HPDE6-E6E7 (cell line): ENCODE measurements at regions not wholly inside any gene's neighbourhood (a gene's known extent, or its start where the extent isn't known, plus 50 kb on each side); places are given as distances from the start of the nearest gene placed in this dataset.
A peak's percentile ranks its signal among the peaks of the same experiment; 100 is the strongest.
"Not testable (repeated sequence)": the region's sequence is repeated elsewhere in the genome, so short reads cannot be mapped to it uniquely, and the experiment has no call there.

Experiments used
- DNase-seq: peaks from one replicate; pipeline ENCODE4 v3.0.0; 2011; ENCODE audit warnings: missing footprints; ENCODE audit errors: extremely low spot score

DNA sequence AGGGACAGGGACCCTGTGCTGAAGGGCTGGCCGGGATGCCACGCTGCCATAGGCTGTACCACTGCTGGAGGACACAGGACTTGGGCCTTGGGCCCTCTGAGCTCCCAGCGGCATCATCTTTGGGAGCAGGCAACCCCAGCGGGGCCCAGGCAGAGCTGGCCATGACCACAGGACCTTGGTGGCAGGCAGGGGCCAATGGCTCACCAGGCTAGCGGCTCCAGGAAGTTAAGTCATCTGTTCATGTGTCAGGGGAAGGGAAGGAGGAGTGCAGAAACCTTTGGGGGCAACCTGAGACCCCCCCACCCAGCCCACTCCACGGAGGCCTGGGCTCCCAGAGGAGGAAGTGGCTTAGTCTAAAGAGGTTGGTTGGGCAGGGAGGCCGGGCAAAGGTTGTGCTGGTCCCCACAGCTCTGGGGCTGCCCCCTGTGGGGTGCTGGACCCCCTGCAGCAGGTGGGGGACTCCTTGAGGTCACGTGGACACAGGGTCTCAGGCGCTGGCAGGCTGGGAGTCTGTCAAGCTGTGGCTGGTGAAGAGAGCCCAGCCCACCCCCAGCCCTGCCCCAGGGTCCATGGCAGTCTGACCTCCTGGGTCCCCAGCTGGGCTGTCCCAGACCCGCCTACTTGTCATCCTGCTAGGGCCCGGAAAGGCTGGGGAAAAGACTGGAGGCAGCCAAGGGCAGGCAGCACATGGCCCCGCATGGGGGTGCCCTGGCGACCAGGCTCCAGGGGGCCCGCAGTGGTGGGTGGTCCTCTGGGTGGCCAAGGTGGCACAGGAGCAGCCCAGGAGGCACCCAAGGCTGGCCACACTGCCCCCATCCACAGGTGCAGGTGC lies 184.3 kb downstream of the IGLL1 start:
- no peak for DNase-seq

DNA sequence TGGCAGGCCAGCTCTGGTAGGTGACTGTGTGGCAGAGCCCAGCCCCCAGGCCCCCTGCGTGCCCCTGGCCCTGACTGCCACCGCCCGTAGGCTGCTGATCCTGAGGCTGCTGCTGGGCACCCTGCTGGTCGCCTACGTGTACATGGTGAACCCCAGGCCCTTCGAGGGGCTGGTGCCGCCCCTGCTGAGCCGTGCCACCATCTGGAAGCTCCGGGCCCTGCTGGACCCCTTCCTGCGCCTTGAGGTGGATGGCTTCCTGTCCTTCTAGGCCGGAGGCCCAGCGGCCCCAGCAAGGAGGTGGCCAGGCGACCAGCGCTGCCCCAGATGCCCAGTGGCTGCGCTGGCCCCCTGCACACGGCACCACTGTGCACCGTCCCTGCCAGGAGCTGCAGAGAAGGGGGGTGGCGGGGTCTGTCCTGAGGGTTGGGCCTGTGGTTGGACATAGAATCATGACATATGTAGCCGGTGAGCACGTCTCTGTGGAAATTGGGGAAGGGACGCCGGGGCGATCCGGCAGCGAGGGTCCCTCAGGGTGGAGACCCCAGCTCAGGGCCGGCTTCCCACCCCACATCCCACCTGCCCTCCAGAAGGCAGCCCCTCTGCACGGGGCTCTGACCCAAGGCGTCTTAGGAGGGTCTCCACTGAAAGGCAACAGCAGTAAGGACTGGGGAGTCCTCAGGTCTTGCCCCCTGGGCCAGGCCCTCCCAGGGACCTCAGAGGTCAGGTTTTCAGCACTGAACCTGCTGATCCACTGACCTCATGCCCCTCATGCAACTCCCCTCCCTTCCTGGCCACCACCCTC lies 185.4 kb downstream of the IGLL1 start:
- DNase-seq: no peak

DNA sequence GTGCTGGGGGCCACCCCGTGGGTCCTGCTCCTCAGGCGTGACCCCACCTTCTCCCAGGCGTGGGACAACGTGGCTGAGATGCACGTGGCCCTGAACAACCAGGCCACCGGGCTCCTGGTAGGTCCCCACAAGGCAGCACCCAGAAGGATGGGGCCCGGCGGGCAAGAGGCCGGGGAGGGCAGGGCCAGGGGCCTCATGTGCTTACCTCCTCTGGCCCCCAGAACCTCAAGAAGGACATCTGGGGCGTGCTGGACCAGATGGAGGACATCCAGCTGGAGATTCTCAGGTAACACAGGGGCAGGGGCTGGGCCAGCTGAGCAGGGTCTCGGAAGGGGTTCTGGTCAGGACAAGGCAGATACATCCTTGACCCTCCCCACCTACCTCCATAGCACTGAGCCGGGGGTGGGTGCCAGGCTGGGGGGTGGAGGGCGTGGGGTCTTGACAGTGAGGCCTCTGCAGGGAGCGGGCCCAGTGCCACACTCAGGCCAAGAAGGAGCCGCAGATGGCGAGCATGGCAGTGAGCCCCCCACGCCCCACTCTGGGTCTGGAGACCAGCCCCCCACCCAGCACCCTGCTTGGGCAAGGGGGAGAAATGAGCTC lies 186.3 kb downstream of the IGLL1 start:
- no peak for DNase-seq

DNA sequence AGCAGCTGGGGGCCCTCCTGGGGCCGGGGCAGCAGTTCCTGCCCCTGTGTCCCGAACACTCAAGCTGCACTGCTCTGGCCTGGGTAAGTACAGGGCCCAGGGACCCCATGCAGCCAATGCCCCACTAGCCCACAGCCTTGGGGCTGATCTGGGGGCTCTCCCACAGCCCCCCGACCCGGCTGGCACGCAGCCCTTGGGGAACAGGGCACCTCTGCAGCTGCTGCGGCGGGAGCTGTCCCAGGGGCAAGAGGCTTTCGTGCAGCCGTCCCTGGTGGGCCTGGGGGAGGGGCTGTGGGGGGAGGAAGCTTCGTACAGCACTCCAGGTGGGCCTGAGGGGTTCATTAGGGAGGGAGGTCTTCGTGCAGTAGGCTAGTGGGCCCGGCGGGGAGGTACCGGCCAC lies 186.9 kb downstream of the IGLL1 start:
- DNase-seq: not testable (repeated sequence)

DNA sequence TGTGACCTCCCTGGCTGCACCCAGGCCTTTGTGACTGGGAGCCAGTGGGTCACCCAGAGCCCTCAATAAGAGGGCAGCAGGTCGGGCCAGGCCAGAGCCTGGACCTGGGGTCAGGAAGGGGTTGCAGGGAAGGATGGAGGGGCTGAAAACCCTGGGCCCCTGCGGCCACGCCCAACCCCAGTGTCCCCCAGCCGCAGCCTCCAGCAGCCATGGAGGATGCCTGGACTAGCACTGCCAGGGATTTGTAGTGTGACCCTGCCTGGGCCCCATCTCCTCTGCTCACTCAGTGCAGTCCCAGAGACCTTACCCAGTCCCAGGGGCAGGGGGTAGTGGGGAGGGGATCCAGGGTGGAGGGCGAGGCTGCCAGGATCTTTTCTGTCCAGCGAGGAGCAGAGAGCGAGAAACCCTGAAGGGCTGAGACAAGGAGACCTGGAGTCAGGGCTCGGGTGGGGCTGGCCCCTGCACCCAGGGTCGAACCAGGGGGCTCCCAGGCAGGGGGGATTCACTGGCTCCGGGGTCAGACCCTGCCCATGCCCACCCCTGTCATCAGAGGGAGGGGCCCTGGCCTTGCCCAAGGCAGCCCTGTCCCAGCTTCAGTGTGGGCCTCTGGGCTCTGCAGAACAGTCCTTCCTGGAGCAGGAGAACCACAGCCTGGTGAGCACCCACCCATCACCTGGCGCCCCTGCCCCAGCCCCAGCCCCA lies 187.5 kb downstream of the IGLL1 start:
- DNase-seq: no peak

DNA sequence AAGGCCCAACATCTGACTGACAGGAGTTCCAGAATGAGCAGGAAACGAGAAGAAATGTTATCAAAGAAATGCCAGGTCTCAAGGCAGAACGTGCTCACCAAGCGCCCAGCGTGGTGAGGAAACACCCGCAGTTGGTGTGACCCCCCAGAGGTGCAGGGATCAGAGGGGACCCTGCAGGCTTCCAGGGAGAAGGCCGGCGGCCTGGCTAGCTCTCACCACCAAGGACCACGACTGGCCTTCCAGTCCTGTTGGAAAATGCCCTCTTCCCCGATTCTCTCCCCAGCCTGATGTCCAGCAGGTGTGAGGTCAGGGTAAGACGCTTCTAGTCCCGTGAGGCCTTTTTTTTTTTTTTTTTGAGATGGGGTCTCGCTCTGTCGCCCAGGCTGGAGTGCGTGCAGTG lies 189.1 kb downstream of the IGLL1 start:
- no peak for DNase-seq

DNA sequence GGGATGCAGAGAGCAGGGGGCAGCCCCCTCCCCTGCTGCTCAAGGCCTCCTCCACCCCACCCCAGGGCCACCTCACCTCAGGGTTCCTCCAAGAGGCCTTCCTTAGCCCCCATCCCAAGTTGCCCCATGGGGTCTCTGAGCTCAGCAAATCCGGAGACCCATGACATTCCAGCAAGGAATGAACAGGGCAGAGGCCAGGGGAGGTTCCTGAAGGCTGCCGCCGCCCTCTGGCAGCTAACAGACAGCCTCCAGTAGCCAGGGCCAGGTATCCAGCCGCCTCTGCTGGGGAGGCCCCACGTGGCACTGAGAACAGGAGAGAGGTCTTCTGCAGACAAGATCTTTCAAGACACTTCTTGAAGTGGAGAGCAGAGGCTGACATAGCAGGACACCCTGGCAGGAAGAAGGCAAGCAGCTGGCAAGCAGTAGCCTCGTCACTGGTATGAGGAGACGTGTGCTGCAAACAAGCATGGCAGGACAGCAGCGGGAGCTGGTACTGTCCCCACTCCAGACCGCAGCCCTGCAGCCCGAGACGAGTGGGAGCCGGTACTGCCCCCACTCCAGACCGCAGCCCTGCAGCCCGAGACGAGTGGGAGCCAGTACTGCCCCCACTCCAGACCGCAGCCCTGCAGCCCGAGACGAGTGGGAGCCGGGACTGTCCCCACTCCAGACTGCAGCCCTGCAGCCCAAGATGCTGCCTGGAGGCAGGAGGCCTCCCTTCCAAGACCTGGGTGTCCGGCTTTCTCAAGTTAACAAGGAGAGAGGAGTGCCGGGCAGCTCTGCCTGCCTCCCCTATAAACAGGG lies 190.6 kb downstream of the IGLL1 start:
- DNase-seq: no peak

DNA sequence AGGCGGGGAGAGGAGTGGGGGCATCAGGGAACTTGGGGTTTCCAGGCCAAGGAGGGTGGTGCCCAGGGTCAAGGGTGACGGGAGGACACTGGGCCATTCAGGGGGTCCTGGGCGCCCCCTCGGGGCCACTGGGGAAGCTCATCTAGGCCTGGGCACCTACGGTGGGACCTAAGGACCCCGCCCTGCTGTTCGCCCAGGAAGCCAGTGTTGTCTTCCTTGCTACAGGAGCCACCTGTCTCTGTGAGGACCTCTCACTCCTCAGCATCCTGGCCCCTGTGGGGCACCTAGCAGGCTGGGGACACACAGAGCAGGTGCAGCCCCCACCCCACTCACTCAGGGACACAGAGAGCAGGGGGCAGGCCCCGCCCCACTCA lies 191.6 kb downstream of the IGLL1 start:
- no peak for DNase-seq

DNA sequence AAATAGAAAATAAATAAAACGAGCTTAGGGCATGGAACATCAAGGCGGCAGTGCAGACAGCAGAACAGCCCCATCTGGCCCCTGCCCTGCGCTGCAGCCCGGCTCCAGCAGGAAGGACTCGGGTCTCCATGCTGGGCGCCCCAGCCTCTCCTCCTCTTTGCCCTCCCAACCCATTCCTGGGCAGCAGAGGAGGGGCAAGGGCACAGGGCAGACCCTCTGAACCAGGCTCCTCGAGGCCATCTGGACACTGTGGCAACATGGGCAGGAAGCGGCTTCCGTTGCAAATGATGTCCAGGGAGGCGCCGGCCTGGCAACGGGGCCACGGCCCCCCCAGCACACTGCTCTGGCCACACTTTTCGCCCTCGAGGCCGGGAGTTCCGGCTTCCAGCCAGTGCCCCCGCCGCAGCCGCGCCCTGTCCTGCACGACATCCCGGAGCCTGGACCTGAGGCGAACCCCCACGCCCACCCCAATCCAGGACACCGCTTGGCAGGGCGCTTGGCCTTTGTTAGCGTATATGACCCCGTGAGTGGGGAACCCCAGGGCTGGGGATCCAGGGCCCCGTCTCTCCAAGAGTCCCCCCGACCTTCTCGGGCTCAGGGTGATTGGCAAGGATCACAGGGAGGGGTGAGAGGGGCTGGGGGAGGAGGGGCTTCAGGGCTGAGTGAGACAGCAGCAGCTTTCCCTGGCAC lies 192.1 kb downstream of the IGLL1 start:
- DNase-seq: no peak

DNA sequence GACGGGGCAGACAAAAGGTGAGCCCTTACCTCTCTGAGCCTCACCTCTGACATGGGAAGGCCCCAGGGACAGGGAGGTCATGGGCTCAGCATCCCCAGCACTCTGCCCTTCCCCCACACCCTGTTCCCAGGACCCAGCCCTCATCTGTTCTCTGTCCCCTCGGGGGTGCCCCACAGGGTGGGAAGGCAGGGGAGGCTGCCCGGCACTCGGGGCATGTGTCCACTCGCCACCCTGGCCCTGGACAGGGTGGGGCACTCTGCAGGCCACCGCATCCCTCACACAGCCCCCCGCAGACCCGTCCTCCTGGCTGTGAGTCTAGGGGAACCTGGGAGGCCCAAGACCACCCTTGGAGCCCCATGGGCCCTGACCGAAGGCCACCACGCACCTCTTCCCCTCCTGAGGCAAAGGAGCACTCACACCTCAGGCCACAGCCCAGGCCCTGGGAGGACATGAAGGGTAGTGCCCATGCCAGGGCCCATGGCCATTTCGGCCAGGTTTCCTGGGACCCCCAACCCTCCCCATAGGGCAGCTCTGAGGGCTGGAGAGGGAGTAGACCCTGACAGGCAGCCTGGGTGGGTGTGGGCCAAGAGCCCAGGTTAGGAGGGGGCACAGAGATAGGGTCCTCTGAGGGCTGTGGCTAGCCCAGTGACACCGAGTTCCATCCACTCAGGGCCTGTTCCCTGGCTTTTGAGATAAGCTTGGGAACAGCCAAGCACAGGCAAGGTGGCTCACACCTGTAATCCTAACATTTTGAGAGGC lies 193.1 kb downstream of the IGLL1 start:
- DNase-seq: no peak

DNA sequence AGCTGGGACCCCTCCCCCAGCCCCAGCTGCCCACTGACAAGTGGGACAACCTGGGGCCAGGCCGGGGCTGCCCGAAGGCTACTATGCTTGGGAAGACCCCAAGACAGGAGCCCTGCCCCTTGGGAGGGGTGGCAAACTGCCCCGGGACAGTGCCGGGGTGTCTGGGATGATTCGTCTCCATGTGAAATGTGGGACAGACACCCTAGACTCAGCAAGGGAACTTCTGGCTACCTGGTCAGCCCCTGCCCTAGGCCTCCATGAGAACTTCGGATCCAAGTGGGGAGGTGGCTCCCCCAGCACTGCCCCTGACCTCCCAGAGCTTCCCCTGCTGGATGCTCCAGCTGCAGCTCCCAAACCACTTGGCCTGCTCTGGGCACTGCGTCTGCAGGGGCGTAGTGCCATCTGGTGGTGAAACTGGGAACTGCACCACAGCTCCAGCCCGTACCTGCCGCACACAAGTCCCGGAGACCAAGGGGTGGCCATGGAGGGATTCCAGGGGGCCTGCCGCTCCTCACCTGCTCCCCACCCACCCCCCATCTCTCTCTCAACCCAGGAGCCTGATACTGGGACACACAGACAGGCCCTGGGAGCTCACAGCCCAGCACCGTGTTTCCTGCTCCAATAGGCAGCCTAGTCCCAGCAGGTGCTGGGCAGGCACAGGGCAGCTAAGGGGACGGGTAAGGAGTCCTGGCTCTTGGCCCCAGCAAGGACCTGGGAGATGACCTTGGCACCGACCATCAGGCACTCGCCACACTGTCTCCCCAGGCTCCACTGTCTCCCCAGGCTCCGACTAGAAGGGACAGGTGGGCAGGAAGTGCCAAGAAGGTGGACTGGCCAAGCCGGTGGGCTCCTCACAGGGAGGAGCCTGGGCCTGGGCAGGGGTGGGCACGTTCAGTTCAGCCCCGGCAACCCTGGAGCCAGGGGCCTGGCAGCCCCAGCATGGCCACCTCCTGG lies 194.1 kb downstream of the IGLL1 start:
- peak; percentile 82 for DNase-seq

DNA sequence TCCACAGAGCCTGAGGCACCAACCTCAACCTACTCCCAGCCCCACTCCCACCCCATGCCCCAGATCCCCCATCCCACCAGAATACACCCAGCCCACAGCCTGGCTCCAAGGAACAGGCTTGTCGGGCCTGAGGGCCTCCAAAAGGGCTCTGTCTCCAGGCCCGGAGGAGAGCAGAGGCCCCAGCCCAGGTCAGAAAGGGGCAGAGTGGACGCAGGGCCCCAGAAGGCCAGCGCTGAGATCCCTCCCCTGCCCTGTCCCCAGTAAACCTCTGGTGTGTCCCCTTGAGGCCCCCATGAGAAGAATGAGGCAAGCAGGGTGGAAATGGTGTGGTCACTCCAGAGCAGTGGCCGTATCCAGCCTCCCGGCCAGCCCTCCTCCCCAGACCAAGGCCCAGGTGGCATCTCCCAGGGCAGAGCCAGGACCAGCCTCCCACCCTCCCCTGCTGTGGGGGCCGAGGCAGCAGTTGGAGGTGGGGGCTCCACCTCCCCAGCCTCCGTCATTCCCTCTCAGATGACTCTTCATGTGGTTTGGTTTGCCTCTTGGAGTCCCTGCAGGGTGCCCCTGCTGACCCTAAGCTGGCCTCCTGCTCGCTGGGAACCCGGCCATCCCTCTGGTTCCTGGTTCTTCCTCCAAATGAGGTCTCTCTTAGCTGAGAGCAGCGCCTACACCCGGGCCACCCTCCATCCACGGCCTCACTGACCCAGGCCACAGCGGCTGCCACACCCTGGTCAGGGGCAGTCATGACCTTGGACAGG lies 195.0 kb downstream of the IGLL1 start:
- no peak for DNase-seq

DNA sequence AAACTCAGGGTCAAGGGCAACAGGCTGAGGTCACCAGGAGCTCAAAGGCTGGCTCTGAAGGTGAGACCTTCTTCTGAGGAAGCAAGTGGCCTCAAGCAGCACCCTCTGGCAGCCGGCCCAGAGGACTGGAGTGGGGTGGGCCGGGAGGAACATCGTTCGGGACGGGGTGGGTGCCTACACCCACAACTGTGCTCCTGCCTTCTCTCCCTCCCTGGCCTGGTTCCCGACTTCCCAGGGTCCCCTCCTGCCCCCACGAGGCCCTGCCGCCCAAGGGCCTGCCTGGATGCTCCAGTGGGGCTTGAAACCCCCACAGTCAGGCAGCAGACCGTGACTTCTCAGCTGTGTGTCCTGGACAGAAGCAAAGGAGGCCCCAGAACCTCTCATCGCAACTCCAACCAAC lies 195.7 kb downstream of the IGLL1 start:
- no peak for DNase-seq

DNA sequence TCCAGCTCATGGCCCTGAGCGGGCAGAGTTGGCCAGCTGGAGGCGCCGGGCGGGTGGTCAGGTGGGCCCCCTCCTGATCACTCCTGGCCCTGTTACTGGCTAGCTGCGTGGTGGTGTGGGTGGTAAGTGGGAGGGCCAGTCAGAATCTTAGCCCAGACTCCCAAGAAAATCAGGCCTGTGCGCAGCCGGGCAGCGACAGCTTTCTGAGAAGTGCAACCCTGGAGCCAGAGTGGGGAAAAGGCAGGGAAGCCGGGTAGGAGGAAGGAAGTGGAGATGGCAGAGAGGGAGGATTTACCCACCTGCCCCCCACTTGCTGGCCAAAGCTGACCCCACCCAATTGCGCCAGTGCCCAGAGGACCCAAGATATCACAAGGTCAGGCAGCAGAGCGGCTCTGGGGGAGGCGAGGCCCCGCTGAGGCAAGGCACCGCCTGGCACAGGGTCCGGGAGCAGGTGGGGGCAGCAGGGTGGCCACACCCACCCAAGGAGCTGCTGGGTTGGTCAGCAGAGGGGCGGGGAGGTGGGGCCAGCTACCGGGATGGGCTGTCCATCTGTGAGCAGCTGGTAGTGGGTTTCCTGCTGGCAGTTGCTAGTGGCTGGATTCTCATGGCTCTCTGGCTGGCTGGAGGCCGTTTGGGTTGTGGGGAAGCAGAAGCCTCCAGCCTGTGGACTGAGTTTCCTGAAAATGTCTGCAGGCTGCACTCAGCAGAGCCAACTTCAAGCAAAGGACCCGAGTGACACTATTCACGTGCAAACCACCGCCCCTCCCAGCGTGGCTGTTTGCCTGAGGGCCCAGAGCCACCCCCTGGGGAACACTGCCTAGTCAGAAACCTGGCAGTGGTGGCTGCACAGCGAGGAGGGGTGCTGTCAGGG lies 196.4 kb downstream of the IGLL1 start:
- DNase-seq: no peak

DNA sequence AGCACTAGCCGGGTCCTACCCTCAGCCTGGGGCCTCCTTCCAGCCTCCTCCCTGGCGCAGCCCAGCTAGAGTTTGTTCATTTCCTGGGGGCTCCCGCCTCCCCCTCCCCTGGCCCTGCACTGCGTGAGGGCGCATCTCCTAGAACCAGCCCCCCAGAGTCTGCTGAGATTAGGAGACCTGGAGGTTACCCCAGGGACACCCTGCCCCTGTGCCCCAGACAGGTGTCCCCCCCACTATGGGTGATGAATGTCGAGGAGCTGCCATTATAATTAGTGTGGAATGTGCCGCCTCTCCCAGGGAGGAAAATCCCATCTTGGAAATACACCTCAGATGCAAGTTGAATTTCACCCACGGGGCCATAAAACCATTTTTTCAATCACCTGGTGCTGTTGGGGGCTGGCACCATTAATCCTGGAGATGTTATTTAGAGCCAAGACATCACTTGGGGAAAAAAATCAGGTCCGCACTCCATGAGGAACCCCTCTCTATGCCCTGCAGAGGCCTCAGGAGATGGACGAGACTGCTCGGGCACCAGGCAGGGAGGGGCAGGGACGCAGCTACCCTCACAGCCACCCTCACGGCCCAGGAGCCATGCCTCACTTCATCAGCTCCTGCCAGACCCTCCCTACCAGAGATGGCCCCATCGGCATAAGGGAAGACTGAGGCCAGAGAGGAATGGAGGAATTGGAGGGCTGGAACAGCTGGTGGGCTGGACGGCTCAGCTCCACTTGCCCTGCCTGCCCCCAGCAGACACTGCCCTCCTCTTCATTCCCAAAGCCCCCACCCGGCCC lies 197.5 kb downstream of the IGLL1 start:
- DNase-seq: no peak
